H1 (cell line): ENCODE measurements at regions not wholly inside any gene's neighbourhood (a gene's known extent, or its start where the extent isn't known, plus 50 kb on each side); places are given as distances from the start of the nearest gene placed in this dataset.

Experiments
- CTCF ChIA-PET: fragments of 300-600 bp; sonication (Branson Sonifier 250); formaldehyde crosslinking; loops from one replicate; lab custom pipeline; 2021; ENCODE audit not compliant: partially characterized antibody; lab: Charles Lee
- POLR2A ChIA-PET: fragments of 300-600 bp; sonication (Branson Sonifier 250); formaldehyde crosslinking; loops from one replicate; lab custom pipeline; 2021; ENCODE audit warnings: inconsistent platforms; ENCODE audit not compliant: partially characterized antibody; lab: Charles Lee
- DNase-seq, 2 experiments: peaks; one replicate each; pipeline versions ENCODE4 v3.0.0 to v3.0.0-alpha.2; 2010 to 2022; ENCODE audit warnings: low spot score in 2 of 2, low read depth in 1 of 2, mixed read lengths in 1 of 2
- FAIRE-seq: peaks from 2 replicates; lab custom pipeline; 2011; peaks lifted over from hg19 to GRCh38; lab: Jason Lieb, UNC
- H2AFZ ChIP-seq: 2 replicates; pipeline ENCODE4 v1.8.1; 2012; ENCODE audit warnings: low read length, inconsistent platforms
- H2AK5ac ChIP-seq: 2 replicates; pipeline ENCODE4 v1.6.1; 2013; ENCODE audit warnings: low read depth, low read length
- H2BK120ac ChIP-seq: replicated peaks from 2 replicates; pipeline ENCODE3; 2013; ENCODE audit warnings: low read depth, low read length, inconsistent platforms
- H2BK12ac ChIP-seq: 2 replicates; pipeline ENCODE4 v1.6.1; 2013; ENCODE audit warnings: low read depth, low read length
- H2BK15ac ChIP-seq: 2 replicates; pipeline ENCODE4 v1.6.1; 2013; ENCODE audit warnings: low read length
- H2BK20ac ChIP-seq: 2 replicates; pipeline ENCODE4 v1.6.1; 2013; ENCODE audit warnings: low read length
- H2BK5ac ChIP-seq: 2 replicates; pipeline ENCODE4 v1.6.1; 2013; ENCODE audit warnings: low read depth, low read length
- H3K14ac ChIP-seq: 2 replicates; pipeline ENCODE4 v1.6.1; 2013; ENCODE audit warnings: inconsistent platforms; ENCODE audit not compliant: insufficient read length
- H3K18ac ChIP-seq: 2 replicates; pipeline ENCODE4 v1.6.1; 2013; ENCODE audit warnings: low read length; ENCODE audit errors: extremely low read depth
- H3K23ac ChIP-seq: 2 replicates; pipeline ENCODE4 v1.6.1; 2013; ENCODE audit warnings: inconsistent platforms; ENCODE audit not compliant: insufficient read length
- H3K23me2 ChIP-seq: 2 replicates; pipeline ENCODE4 v1.6.1; 2013; ENCODE audit warnings: low read depth, low read length
- H3K27ac ChIP-seq: 2 replicates; pipeline ENCODE4 v1.6.1; 2011; ENCODE audit warnings: low read depth, low read length, inconsistent platforms
- H3K27me3 ChIP-seq, 4 experiments: replicated peaks in 1 of 4; 1 replicate in 1 of 4; 2 replicates in 3 of 4; pipeline versions ENCODE4 v1.6.1 to v1.8.1; 2011 to 2013; ENCODE audit warnings: low read length in 3 of 4, mild to moderate bottlenecking in 3 of 4, inconsistent platforms in 2 of 4, mixed read lengths in 2 of 4, moderate library complexity in 1 of 4; ENCODE audit not compliant: control insufficient read depth in 3 of 4, insufficient read depth in 3 of 4; ENCODE audit errors: extremely low read depth in 1 of 4
- H3K36me3 ChIP-seq, 4 experiments: 2 replicates each; pipeline versions ENCODE4 v1.6.1 to v1.8.1; 2011 to 2013; ENCODE audit warnings: mild to moderate bottlenecking in 4 of 4, low read length in 3 of 4, moderate library complexity in 2 of 4, control low read depth in 1 of 4, inconsistent platforms in 1 of 4; ENCODE audit not compliant: insufficient read depth in 4 of 4, control insufficient read depth in 2 of 4
- H3K4ac ChIP-seq: replicated peaks from 2 replicates; pipeline ENCODE3; 2013; ENCODE audit warnings: low read length, low read depth, mixed read lengths, inconsistent platforms; ENCODE audit not compliant: insufficient read length
- H3K4me1 ChIP-seq, 4 experiments: replicated peaks in 1 of 4; 1 replicate in 1 of 4; 2 replicates in 3 of 4; pipeline versions ENCODE4 v1.6.1 to v1.8.1; 2011 to 2013; ENCODE audit warnings: low read length in 3 of 4, inconsistent platforms in 2 of 4, mixed read lengths in 1 of 4; ENCODE audit not compliant: insufficient read depth in 4 of 4, control insufficient read depth in 3 of 4
- H3K4me2 ChIP-seq, 2 experiments: 2 replicates each; pipeline versions ENCODE4 v1.6.1 to v1.8.1; 2011 to 2013; ENCODE audit warnings: low read depth in 2 of 2, low read length in 2 of 2, control low read depth in 1 of 2, inconsistent platforms in 1 of 2, mild to moderate bottlenecking in 1 of 2; ENCODE audit not compliant: insufficient read depth in 1 of 2
- H3K4me3 ChIP-seq, 4 experiments: fragments of 200-600, 300-600 bp in 1 of 4; sonication (generic), shearing (Covaris generic), sonication (Bioruptor Twin) in 1 of 4; 2 replicates each; pipeline versions ENCODE4 v1.5.1 to v1.8.1; 2011 to 2016; ENCODE audit warnings: low read length in 4 of 4, low read depth in 3 of 4, control low read depth in 2 of 4, inconsistent platforms in 2 of 4, mild to moderate bottlenecking in 2 of 4, mixed read lengths in 1 of 4, moderate library complexity in 1 of 4; ENCODE audit not compliant: insufficient read depth in 2 of 4; ENCODE audit errors: extremely low read depth in 1 of 4
- H3K56ac ChIP-seq: replicated peaks from 2 replicates; pipeline ENCODE3; 2013; ENCODE audit warnings: low read depth, mild to moderate bottlenecking, mixed read lengths, low read length, inconsistent platforms; ENCODE audit not compliant: insufficient read length
- H3K79me1 ChIP-seq: 2 replicates; pipeline ENCODE4 v1.6.1; 2013; ENCODE audit warnings: low read depth, low read length, control low read depth
- H3K79me2 ChIP-seq, 2 experiments: 2 replicates each; pipeline versions ENCODE4 v1.6.1 to v1.8.1; 2012 to 2013; ENCODE audit warnings: low read length in 2 of 2, mild to moderate bottlenecking in 2 of 2, inconsistent platforms in 1 of 2; ENCODE audit not compliant: insufficient read depth in 2 of 2, control insufficient read depth in 1 of 2
- H3K9ac ChIP-seq, 4 experiments: replicated peaks in 1 of 4; 1 replicate in 1 of 4; 2 replicates in 3 of 4; pipeline versions ENCODE4 v1.6.1 to v1.8.1; 2011 to 2013; ENCODE audit warnings: low read depth in 3 of 4, low read length in 3 of 4, control low read depth in 2 of 4, mild to moderate bottlenecking in 2 of 4, moderate library complexity in 2 of 4, inconsistent platforms in 1 of 4; ENCODE audit errors: extremely low read depth in 1 of 4
- H3K9me3 ChIP-seq, 2 experiments: 2 replicates each; pipeline versions ENCODE4 v1.6.1 to v1.8.1; 2012 to 2013; ENCODE audit warnings: mild to moderate bottlenecking in 2 of 2, moderate library complexity in 2 of 2, control low read depth in 1 of 2, inconsistent platforms in 1 of 2, low read depth in 1 of 2, low read length in 1 of 2, mixed read lengths in 1 of 2; ENCODE audit not compliant: insufficient read depth in 2 of 2
- H4K20me1 ChIP-seq, 2 experiments: replicated peaks in 1 of 2; 2 replicates each; pipeline versions ENCODE3 to v1.8.1; 2011 to 2013; ENCODE audit warnings: inconsistent platforms in 2 of 2, low read length in 2 of 2, mild to moderate bottlenecking in 1 of 2; ENCODE audit not compliant: insufficient read depth in 2 of 2, control insufficient read depth in 1 of 2
- H4K5ac ChIP-seq: 2 replicates; pipeline ENCODE4 v1.6.1; 2013; ENCODE audit warnings: low read length, low read depth, mixed read lengths, inconsistent platforms; ENCODE audit not compliant: insufficient read length
- H4K8ac ChIP-seq: 2 replicates; pipeline ENCODE4 v1.8.0; 2013; ENCODE audit warnings: mild to moderate bottlenecking, moderate library complexity, low read length, inconsistent platforms; ENCODE audit not compliant: insufficient read depth; ENCODE audit errors: extremely low read depth
- H4K91ac ChIP-seq: replicated peaks from 2 replicates; pipeline ENCODE3; 2013; ENCODE audit warnings: low read length, mixed read lengths, inconsistent platforms; ENCODE audit not compliant: insufficient read length
- ATF2 ChIP-seq: IDR thresholded peaks from 2 replicates; pipeline ENCODE4 v1.6.1; 2012; ENCODE audit warnings: low read length, inconsistent platforms
- BCL11A ChIP-seq, 2 experiments: IDR thresholded peaks; one replicate each; pipeline ENCODE4 v1.6.1; 2011; ENCODE audit warnings: low read depth in 2 of 2, low read length in 2 of 2, mild to moderate bottlenecking in 2 of 2
- CBX5 ChIP-seq: fragments of 300-800, 300-1000 bp; sonication (generic); IDR thresholded peaks from 2 replicates; pipeline ENCODE4 v1.7.1; 2016; ENCODE audit warnings: antibody characterized with exemption, low read length, low read depth
- CEBPB ChIP-seq: IDR thresholded peaks from 2 replicates; pipeline ENCODE4 v1.6.1; 2012; ENCODE audit warnings: low read depth, low read length
- CHD2 ChIP-seq: IDR thresholded peaks from 2 replicates; pipeline ENCODE4 v1.6.1; 2012; ENCODE audit warnings: low read length, improper control_type of control experiment
- CREB1 ChIP-seq: IDR thresholded peaks from 2 replicates; pipeline ENCODE4 v1.6.1; 2012; ENCODE audit warnings: inconsistent platforms
- EP300 ChIP-seq, 2 experiments: IDR thresholded peaks; 1 replicate in 1 of 2; 2 replicates in 1 of 2; pipeline ENCODE4 v1.6.1; 2011 to 2012; ENCODE audit warnings: low read depth in 2 of 2, low read length in 2 of 2, mild to moderate bottlenecking in 2 of 2, borderline replicate concordance in 1 of 2, inconsistent platforms in 1 of 2, moderate library complexity in 1 of 2
- GABPA ChIP-seq: IDR thresholded peaks from 2 replicates; pipeline ENCODE4 v1.6.1; 2011; ENCODE audit warnings: mild to moderate bottlenecking, low read length, moderate library complexity, borderline replicate concordance; ENCODE audit not compliant: insufficient read depth
- GTF2F1 ChIP-seq: IDR thresholded peaks from 2 replicates; pipeline ENCODE4 v1.6.1; 2012; ENCODE audit warnings: low read depth, low read length, improper control_type of control experiment, borderline replicate concordance
- KDM4A ChIP-seq: IDR thresholded peaks from one replicate; pipeline ENCODE4 v1.7.1; 2012; ENCODE audit warnings: low read depth, mild to moderate bottlenecking, moderate library complexity, low read length, inconsistent platforms; ENCODE audit not compliant: severe bottlenecking
- PHF8 ChIP-seq: fragments of 200-600 bp; sonication (generic); conservative IDR thresholded peaks from 2 replicates; pipeline ENCODE4 v1.7.1; 2012; ENCODE audit warnings: low read depth, mild to moderate bottlenecking, inconsistent platforms, low read length, moderate library complexity
- POLR2AphosphoS5 ChIP-seq: IDR thresholded peaks from 2 replicates; pipeline ENCODE4 v1.6.1; 2011; ENCODE audit warnings: low read depth, low read length
- WGBS, 2 experiments: shearing (Covaris generic) in 1 of 2; methylation state at CpG; one replicate each; pipeline versions ENCODE4 v1.1.6 to v1.1.7; 2013 to 2015; ENCODE audit warnings: low lambda C conversion rate in 2 of 2, mixed read lengths in 2 of 2, inconsistent platforms in 1 of 2, low coverage in 1 of 2, missing lambda C conversion rate in 1 of 2; ENCODE audit not compliant: insufficient replicate concordance in 2 of 2, insufficient coverage in 1 of 2, insufficient read length in 1 of 2; ENCODE audit errors: extremely low coverage in 1 of 2, missing lambda C conversion rate in 1 of 2; 5-methylcytosine and 5-hydroxymethylcytosine counted together

GRCh38 chr2:67309281-67309680, 87.9 kb upstream of the ETAA1 start:
- Histone ChIP-seq H3K9me3 (no peaks in the 10 kb centered on the region), H3K23me2 (no peaks in the 10 kb centered on the region), H3K27ac (no peak overlapping the region), H2BK12ac (no peak overlapping the region), H2BK20ac (no peak overlapping the region), H2BK120ac (no peak overlapping the region), H3K4me3 (no peak overlapping the region), H3K4ac (no peak overlapping the region), H2AFZ (no peak overlapping the region), H3K79me2 (no peaks in the 10 kb centered on the region), H3K27me3 (no peaks in the 10 kb centered on the region), H2AK5ac (no peak overlapping the region), H3K23ac (no peak overlapping the region), H3K9ac (no peak overlapping the region), H3K4me1 (no peaks in the 10 kb centered on the region), H3K36me3 (no peaks in the 10 kb centered on the region), H4K8ac (no peak overlapping the region), H3K79me1 (no peaks in the 10 kb centered on the region), H2BK5ac (no peak overlapping the region), H4K91ac (no peak overlapping the region), H3K14ac (no peak overlapping the region), H3K56ac (no peak overlapping the region), H4K5ac (no peak overlapping the region), H3K4me2 (no peak overlapping the region), H4K20me1 (no peaks in the 10 kb centered on the region), H2BK15ac (no peak overlapping the region), H3K18ac (no peak overlapping the region)
- CTCF ChIA-PET: interaction anchor here (0.6 to 1.6 kb wide), 3 partner anchors 8 to 183 kb away, joined by 3 to 6 read pairs (median 3); no protein-coding TSS in a partner anchor
- no peak for FAIRE-seq
- whole genome bisulfite sequencing, 2 experiments: 86% methylated on average over 1 of the region's 1 CpG; no CpG with 5 or more reads in 1 of the 2 experiments
- TF ChIP-seq PHF8 (no peak), CHD2 (no peak), BCL11A (IDR thresholded peaks at IDR 0.05; ENCODE audit: low read depth in 2 of 2, low read length in 2 of 2) (no peak), POLR2AphosphoS5 (no peak), ATF2 (no peak), GTF2F1 (no peak), CEBPB (no peak), CREB1 (no peak), CBX5 (no peak), EP300 (IDR thresholded peaks at IDR 0.05; ENCODE audit: borderline replicate concordance in 1 of 2, low read depth in 2 of 2, low read length in 2 of 2) (no peak), KDM4A (no peak), GABPA (no peak)
- no peak for DNase-seq
- POLR2A ChIA-PET: interaction anchor here (1.4 kb wide), 1 partner anchor 22 kb away, joined by 4 read pairs; no protein-coding TSS in a partner anchor
